Gastroesophageal sphincter (tissue), 3 donors: ENCODE measurements at regions not wholly inside any gene's neighbourhood (a gene's known extent, or its start where the extent isn't known, plus 50 kb on each side); places are given as distances from the start of the nearest gene placed in this dataset.

Experiments
- CTCF ChIP-seq, 4 experiments: fragments of 200-600 bp in 2 of 4; fragments of 450-650 bp in 2 of 4; sonication (generic) in 1 of 4; IDR thresholded peaks; one replicate each; pipeline ENCODE4 v1.5.1; 2017 to 2019; ENCODE audit warnings: antibody characterized with exemption in 4 of 4, mild to moderate bottlenecking in 2 of 4, moderate library complexity in 2 of 4
- EP300 ChIP-seq: sonication (generic); formaldehyde crosslinking; IDR thresholded peaks from one replicate; pipeline ENCODE4 v1.6.1; 2017; ENCODE audit warnings: antibody characterized with exemption, mild to moderate bottlenecking
- POLR2A ChIP-seq, 2 donors: fragments of 450-650 bp; IDR thresholded peaks; one replicate each; pipeline ENCODE4 v1.6.1; 2017; ENCODE audit warnings: antibody characterized with exemption in 2 of 2, mild to moderate bottlenecking in 2 of 2, moderate library complexity in 1 of 2

DNA sequence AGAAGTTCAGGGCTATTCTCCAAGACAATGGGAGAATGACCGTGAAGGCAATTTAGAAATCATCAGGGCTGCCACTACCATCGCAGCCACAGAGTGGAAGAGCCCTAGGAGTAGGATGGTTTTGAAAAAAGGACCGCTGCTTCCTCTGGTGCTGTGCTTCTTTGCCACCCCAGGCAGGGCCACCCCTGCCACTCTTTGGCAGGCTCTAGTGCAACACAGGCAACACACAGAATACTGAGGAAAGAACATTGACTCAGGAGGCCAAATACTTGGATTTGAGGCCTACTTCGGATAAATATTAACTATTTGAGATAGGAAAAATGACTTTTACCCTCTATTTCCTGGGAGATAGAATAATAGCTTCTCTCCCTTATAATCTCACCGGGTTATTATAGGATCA lies 228.9 kb upstream of the BOD1L1 start:
- no peak for TF ChIP-seq CTCF (IDR thresholded peaks at IDR 0.05)
- no peak for TF ChIP-seq POLR2A (IDR thresholded peaks at IDR 0.05)
- TF ChIP-seq EP300 = no peak
